GM12865 (cell line): ENCODE measurements at regions not wholly inside any gene's neighbourhood (a gene's known extent, or its start where the extent isn't known, plus 50 kb on each side); places are given as distances from the start of the nearest gene placed in this dataset.
"Not testable (repeated sequence)": the region's sequence is repeated elsewhere in the genome, so short reads cannot be mapped to it uniquely, and the experiment has no call there.

Experiments used
- DNase-seq: peaks from one replicate; pipeline ENCODE4 v3.0.0; 2010; ENCODE audit warnings: low read depth
- H3K4me3 ChIP-seq: 2 replicates; pipeline ENCODE4 v1.5.1; 2011; ENCODE audit warnings: mild to moderate bottlenecking, low read depth, low read length, control low read depth
- TF ChIP-seq, protein P1 (sequence below): IDR thresholded peaks from 2 replicates; pipeline ENCODE4 v1.5.1; 2011; ENCODE audit warnings: low read length, control low read depth, low read depth, inconsistent platforms; ENCODE audit not compliant: insufficient read depth; ENCODE audit errors: missing control alignments

DNA sequence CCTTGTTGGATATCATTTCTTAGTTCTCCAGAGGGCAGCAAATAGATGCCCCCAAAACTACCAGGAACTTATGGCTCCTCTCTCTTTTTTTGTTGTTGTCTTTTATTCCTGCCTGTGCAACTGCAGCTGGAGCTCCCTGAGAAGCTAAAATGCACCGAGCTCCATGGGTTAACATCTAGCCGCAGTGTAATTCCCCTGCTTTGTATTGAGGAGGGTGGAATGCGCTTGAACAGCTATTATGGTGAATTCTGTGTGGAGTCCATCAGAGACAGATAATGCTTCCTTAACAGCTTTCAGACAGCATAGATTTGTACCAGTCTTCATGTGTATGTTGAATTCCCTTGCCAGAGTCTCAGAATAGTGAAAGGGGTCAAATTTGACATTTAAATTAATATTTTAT is 475.2 kb upstream of the FRG2C start:
- TF ChIP-seq, protein P1, sequence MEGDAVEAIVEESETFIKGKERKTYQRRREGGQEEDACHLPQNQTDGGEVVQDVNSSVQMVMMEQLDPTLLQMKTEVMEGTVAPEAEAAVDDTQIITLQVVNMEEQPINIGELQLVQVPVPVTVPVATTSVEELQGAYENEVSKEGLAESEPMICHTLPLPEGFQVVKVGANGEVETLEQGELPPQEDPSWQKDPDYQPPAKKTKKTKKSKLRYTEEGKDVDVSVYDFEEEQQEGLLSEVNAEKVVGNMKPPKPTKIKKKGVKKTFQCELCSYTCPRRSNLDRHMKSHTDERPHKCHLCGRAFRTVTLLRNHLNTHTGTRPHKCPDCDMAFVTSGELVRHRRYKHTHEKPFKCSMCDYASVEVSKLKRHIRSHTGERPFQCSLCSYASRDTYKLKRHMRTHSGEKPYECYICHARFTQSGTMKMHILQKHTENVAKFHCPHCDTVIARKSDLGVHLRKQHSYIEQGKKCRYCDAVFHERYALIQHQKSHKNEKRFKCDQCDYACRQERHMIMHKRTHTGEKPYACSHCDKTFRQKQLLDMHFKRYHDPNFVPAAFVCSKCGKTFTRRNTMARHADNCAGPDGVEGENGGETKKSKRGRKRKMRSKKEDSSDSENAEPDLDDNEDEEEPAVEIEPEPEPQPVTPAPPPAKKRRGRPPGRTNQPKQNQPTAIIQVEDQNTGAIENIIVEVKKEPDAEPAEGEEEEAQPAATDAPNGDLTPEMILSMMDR, result no peak
- DNase-seq, result no peak
- H3K4me3 ChIP-seq, result no peak overlapping the region

DNA sequence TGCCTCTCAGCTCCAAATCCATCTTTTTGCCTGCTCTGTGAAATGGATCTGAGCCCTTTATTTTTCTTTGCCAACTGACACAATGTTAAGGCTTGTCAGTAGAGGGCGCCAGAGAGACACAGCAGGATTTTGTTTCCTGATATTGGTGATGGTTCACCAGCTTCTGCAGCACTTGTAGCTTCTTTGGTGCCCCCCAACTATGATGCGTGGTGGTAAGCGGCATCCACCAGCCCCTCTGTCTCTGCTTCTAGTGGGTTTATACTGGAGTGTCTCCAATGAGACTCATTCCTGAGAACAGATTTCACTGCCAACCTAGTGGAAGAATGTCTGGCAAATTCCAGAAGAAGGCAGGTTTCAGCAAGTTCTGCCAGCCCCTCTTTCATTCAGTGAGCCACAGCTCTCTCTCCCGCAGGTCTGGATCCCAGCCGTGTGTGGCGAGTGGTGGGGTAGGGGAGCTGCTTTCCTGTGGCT is 471.9 kb upstream of the FRG2C start:
- TF ChIP-seq, protein P1, result peak; percentile 84
- DNase-seq, result peak; percentile 63

DNA sequence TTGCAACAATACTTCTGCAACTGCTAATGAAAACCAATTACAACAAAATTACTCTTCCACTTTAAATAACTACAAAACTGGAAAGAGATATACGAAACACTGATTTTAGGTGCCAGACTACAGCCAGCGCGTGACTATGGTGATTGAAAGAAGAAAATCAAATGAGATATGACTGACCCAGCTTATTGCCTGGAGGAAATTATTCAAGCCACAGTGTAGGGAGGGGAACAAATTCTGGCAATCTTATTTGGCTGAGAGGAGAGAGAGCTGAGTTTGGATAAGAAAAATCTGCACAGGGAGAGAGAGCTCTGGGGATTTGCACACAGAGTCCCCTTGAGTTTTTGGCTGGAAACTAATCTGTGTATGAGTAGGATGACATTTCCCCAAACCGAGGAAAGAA is 470.3 kb upstream of the FRG2C start:
- TF ChIP-seq, protein P1, result no peak
- DNase-seq, result no peak

More for the DNA sequence above, 471.9 kb upstream of the FRG2C start:
- no peak overlapping the region for H3K4me3 ChIP-seq

DNA sequence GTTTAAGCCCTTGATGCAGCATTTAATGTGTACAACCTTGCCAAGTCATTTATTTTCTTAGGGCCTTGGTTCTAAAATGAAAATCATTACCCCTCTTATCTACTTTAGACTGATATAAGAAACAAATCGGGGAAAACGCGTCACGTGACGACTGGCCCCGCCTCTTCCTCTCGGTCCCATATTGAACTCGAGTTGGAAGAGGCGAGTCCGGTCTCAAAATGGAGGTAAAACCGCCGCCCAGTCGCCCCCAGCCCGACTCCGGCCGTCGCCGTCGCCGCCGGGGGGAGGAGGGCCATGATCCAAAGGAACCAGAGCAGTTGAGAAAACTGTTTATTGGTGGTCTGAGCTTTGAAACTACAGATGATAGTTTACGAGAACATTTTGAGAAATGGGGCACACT is 449.8 kb upstream of the FRG2C start:
- not testable (repeated sequence) for H3K4me3 ChIP-seq

More for the DNA sequence above, 470.3 kb upstream of the FRG2C start:
- H3K4me3 ChIP-seq, result no peak overlapping the region

DNA sequence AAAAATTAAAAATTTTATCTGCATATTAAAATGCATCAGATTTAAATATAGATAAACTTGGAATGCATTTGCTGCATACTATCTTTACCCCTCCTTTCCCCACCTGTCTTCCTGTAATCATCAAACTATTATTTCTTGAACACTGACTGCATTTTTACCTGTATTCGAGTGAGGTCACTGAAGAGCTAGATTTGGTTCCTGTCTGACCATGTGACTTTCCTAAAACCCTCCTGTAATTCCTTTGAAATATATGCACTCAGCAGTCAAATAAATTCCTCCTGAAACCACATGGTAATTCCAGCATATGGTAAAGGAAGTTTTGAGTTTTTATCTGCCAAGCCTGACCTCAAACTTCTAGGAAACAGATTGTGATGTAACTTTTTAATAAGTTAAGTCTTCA is 445.6 kb upstream of the FRG2C start:
- TF ChIP-seq, protein P1, result no peak
- H3K4me3 ChIP-seq, result no peak overlapping the region
- DNase-seq, result no peak

More for the DNA sequence above, 449.8 kb upstream of the FRG2C start:
- not testable (repeated sequence) for DNase-seq

DNA sequence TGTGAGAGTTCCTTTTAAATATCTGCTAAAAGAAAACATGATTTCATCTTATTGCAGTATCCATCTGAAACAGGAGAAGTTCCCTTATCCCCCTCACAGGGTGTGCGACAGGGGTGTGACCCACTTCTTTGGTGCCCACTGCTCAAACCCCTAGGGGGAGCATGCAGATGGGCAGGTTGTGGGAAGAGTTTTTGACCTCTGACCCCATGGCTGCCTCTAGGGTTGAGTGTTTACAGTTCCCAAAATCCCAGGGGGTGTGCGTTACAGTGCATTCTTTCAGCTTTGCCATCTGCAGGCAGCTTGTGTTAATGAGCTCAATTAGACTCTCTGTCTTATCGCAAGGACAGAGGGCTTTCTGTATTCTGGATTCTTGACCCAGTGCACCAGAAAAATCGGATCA is 443.2 kb upstream of the FRG2C start:
- no peak for DNase-seq
- H3K4me3 ChIP-seq, result no peak overlapping the region
- TF ChIP-seq, protein P1, result no peak

DNA sequence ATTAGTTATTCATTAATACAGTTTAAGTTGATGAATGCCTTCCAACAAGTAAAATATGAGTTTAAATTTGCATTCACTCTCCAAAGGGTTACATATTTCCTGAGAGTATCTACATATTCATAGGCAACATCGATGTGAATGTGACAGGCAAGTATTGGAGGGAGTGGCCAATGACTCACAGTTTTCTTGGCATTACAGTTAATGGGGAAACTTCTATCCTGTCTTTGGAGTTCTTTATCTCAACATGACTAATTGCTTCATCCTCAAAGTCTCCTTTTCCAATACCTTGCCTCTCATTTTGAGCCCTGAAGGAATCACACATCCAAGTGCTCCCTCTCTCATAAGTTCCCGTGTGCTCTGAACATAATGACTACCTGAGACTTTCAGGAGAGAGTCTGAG is 439.7 kb upstream of the FRG2C start:
- no peak overlapping the region for H3K4me3 ChIP-seq
- no peak for DNase-seq
- TF ChIP-seq, protein P1, result no peak
